NCI-H1694 treated with DMSO at 0.1 percent for 48 hours (cell line): ENCODE measurements at regions not wholly inside any gene's neighbourhood (a gene's known extent, or its start where the extent isn't known, plus 50 kb on each side); places are given as distances from the start of the nearest gene placed in this dataset.
A peak's percentile ranks its signal among the peaks of the same experiment; 100 is the strongest.

ENCODE experiments used
- DNase-seq: peaks from one replicate; lab custom pipeline; 2025; lab: John Stamatoyannopoulos, UW

- DNase-seq: no peak
Observed at GRCh38 chr18:41540237-41540871, 414.7 kb upstream of the PIK3C3 start.

- no peak for DNase-seq
Observed at GRCh38 chr18:41538751-41539150, 416.3 kb upstream of the PIK3C3 start.

GRCh38 chr18:41537666-41538065 lies 417.4 kb upstream of the PIK3C3 start:
- no peak for DNase-seq

- peak; percentile 24 for DNase-seq
Observed at GRCh38 chr18:41532344-41533086, 422.5 kb upstream of the PIK3C3 start.

GRCh38 chr18:41530970-41531369 lies 424.1 kb upstream of the PIK3C3 start:
- DNase-seq: no peak

- DNase-seq: no peak
Observed at GRCh38 chr18:41529093-41529492, 425.9 kb upstream of the PIK3C3 start.

- DNase-seq: peak; percentile 0
Observed at GRCh38 chr18:41526054-41526453, 429.0 kb upstream of the PIK3C3 start.

- DNase-seq: no peak
Observed at GRCh38 chr18:41524674-41525470, 430.2 kb upstream of the PIK3C3 start.

GRCh38 chr18:41517142-41517541 lies 437.9 kb upstream of the PIK3C3 start:
- no peak for DNase-seq

GRCh38 chr18:41513438-41513837 lies 441.6 kb upstream of the PIK3C3 start:
- no peak for DNase-seq

- DNase-seq: no peak
Observed at GRCh38 chr18:41504316-41504715, 450.7 kb upstream of the PIK3C3 start.

GRCh38 chr18:41501848-41502247 lies 453.2 kb upstream of the PIK3C3 start:
- no peak for DNase-seq

- DNase-seq: no peak
Observed at GRCh38 chr18:41499345-41499744, 455.7 kb upstream of the PIK3C3 start.

- no peak for DNase-seq
Observed at GRCh38 chr18:41490861-41491260, 464.2 kb upstream of the PIK3C3 start.

- DNase-seq: no peak
Observed at GRCh38 chr18:41486575-41486974, 468.5 kb upstream of the PIK3C3 start.

- no peak for DNase-seq
Observed at GRCh38 chr18:41484069-41484468, 471.0 kb upstream of the PIK3C3 start.

GRCh38 chr18:41482501-41482900 lies 472.5 kb upstream of the PIK3C3 start:
- peak; percentile 78 for DNase-seq

GRCh38 chr18:41466436-41467160 lies 488.4 kb upstream of the PIK3C3 start:
- no peak for DNase-seq

GRCh38 chr18:41465386-41465785 lies 489.6 kb upstream of the PIK3C3 start:
- DNase-seq: no peak

GRCh38 chr18:41464278-41464677 lies 490.8 kb upstream of the PIK3C3 start:
- DNase-seq: no peak

GRCh38 chr18:41462946-41463345 lies 492.1 kb upstream of the PIK3C3 start:
- DNase-seq: no peak

GRCh38 chr18:41461114-41461513 lies 493.9 kb upstream of the PIK3C3 start:
- DNase-seq: no peak
